ENCODE measurements at regions not wholly inside any gene's neighbourhood (a gene's known extent, or its start where the extent isn't known, plus 50 kb on each side); places are given as distances from the start of the nearest gene placed in this dataset.

- no peak for DNase-seq (ENCODE audit: low spot score)
Measured at GRCh38 chr20:11354846-11355245, 562.8 kb upstream of the BTBD3 start.

- DNase-seq (ENCODE audit: low spot score), result no peak
Measured at GRCh38 chr20:11355345-11355744, 562.3 kb upstream of the BTBD3 start.

GRCh38 chr20:11356061-11356460 is 561.6 kb upstream of the BTBD3 start:
- no peak for DNase-seq (ENCODE audit: low spot score)

GRCh38 chr20:11362450-11362849 is 555.2 kb upstream of the BTBD3 start:
- no peak for DNase-seq (ENCODE audit: low spot score)

- no peak for DNase-seq (ENCODE audit: low spot score)
Measured at GRCh38 chr20:11364736-11365135, 553.0 kb upstream of the BTBD3 start.

GRCh38 chr20:11366660-11367059 is 551.0 kb upstream of the BTBD3 start:
- DNase-seq (ENCODE audit: low spot score), result no peak

GRCh38 chr20:11368499-11368898 is 549.2 kb upstream of the BTBD3 start:
- DNase-seq (ENCODE audit: low spot score), result no peak

GRCh38 chr20:11368965-11369711 is 548.6 kb upstream of the BTBD3 start:
- DNase-seq (ENCODE audit: low spot score), result no peak

- DNase-seq (ENCODE audit: low spot score), result no peak
Measured at GRCh38 chr20:11371831-11372230, 545.9 kb upstream of the BTBD3 start.

GRCh38 chr20:11372876-11373790 is 544.6 kb upstream of the BTBD3 start:
- no peak for DNase-seq (ENCODE audit: low spot score)

GRCh38 chr20:11375335-11375734 is 542.4 kb upstream of the BTBD3 start:
- no peak for DNase-seq (ENCODE audit: low spot score)

GRCh38 chr20:11375966-11376365 is 541.7 kb upstream of the BTBD3 start:
- DNase-seq (ENCODE audit: low spot score), result no peak

GRCh38 chr20:11376420-11376819 is 541.3 kb upstream of the BTBD3 start:
- no peak for DNase-seq (ENCODE audit: low spot score)

- DNase-seq (ENCODE audit: low spot score), result no peak
Measured at GRCh38 chr20:11376998-11377397, 540.7 kb upstream of the BTBD3 start.

- DNase-seq (ENCODE audit: low spot score), result no peak
Measured at GRCh38 chr20:11377761-11378160, 539.9 kb upstream of the BTBD3 start.

GRCh38 chr20:11378252-11378651 is 539.4 kb upstream of the BTBD3 start:
- no peak for DNase-seq (ENCODE audit: low spot score)

- DNase-seq (ENCODE audit: low spot score), result no peak
Measured at GRCh38 chr20:11379257-11380011, 538.3 kb upstream of the BTBD3 start.

GRCh38 chr20:11380283-11380682 is 537.4 kb upstream of the BTBD3 start:
- DNase-seq (ENCODE audit: low spot score), result no peak

GRCh38 chr20:11387189-11387754 is 530.4 kb upstream of the BTBD3 start:
- peak; percentile 9 for DNase-seq (ENCODE audit: low spot score)

- peak; percentile 26 for DNase-seq (ENCODE audit: low spot score)
Measured at GRCh38 chr20:11389186-11389585, 528.5 kb upstream of the BTBD3 start.

- DNase-seq (ENCODE audit: low spot score), result no peak
Measured at GRCh38 chr20:11391591-11391990, 526.1 kb upstream of the BTBD3 start.

GRCh38 chr20:11394145-11394833 is 523.4 kb upstream of the BTBD3 start:
- DNase-seq (ENCODE audit: low spot score), result no peak
